ENCODE measurements at regions not wholly inside any gene's neighbourhood (a gene's known extent, or its start where the extent isn't known, plus 50 kb on each side); places are given as distances from the start of the nearest gene placed in this dataset.

DNA sequence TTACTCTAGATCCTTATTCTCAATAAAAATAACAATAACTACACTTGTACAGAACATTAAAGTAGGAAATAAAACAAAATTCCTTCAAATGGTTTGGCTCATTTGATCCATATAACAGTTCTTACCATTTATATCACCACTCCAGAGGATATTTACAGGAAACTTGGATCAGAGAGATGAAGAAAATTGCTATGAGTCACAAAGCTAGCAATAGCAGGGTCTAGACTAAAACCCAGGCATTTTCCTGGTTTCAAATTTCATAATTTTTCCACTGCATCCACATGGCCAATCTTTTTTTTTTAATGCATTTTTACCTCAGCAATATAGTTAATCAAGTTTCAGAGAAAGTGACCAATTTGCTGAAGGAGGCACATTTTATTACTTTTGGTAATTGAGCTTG lies 299.2 kb downstream of the ELAVL2 start:
- TF ChIP-seq, protein P1, sequence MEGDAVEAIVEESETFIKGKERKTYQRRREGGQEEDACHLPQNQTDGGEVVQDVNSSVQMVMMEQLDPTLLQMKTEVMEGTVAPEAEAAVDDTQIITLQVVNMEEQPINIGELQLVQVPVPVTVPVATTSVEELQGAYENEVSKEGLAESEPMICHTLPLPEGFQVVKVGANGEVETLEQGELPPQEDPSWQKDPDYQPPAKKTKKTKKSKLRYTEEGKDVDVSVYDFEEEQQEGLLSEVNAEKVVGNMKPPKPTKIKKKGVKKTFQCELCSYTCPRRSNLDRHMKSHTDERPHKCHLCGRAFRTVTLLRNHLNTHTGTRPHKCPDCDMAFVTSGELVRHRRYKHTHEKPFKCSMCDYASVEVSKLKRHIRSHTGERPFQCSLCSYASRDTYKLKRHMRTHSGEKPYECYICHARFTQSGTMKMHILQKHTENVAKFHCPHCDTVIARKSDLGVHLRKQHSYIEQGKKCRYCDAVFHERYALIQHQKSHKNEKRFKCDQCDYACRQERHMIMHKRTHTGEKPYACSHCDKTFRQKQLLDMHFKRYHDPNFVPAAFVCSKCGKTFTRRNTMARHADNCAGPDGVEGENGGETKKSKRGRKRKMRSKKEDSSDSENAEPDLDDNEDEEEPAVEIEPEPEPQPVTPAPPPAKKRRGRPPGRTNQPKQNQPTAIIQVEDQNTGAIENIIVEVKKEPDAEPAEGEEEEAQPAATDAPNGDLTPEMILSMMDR (IDR thresholded peaks at IDR 0.05 in 4 of 5, conservative IDR thresholded peaks at IDR 0.05 in 1 of 5): no peak
- TF ChIP-seq POLR2A (IDR thresholded peaks at IDR 0.05): no peak

Measured in gastrocnemius medialis (tissue), 4 donors.